ENCODE measurements at regions not wholly inside any gene's neighbourhood (a gene's known extent, or its start where the extent isn't known, plus 50 kb on each side); places are given as distances from the start of the nearest gene placed in this dataset.
"Not testable (repeated sequence)": the region's sequence is repeated elsewhere in the genome, so short reads cannot be mapped to it uniquely, and the experiment has no call there.

DNA sequence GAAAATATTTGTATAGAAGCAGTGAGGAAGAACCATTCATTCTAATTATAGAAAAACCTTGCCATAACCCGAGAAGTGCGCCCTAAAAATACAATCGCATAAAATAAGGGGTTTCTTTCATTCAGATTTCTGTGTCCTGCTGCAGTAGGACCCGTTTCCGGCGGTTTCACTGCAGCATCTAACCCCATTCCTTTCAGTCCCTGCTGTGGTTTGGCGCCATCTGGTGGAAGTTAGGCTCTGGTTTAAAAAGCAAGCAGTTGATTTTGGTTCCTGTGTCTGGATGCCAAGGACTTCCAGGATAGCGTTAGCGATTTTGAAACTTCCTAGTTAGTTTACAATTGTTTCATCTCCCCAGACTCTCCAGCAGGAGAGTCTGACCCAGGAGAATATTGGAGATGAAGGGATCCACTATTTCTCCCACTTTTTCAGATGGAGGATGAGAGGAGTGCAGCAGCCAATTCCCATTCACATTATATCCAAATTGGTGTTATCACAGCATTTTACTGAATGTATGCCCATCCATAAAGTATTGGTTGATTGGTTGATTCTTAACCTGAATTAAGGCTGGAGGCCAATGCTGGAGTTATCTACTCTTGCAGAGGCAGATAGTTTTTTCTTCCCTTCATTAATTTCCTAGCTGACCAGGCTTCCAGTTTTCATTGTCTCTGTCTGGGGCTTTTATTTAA, 128.8 kb upstream of the CACNA2D1 start:
- H3K4me3 ChIP-seq (replicated peaks; ENCODE audit: low read depth, low read length), result no peak overlapping the region
- no peak for DNase-seq (ENCODE audit: extremely low read depth, insufficient read length)
- TF ChIP-seq, protein P1, sequence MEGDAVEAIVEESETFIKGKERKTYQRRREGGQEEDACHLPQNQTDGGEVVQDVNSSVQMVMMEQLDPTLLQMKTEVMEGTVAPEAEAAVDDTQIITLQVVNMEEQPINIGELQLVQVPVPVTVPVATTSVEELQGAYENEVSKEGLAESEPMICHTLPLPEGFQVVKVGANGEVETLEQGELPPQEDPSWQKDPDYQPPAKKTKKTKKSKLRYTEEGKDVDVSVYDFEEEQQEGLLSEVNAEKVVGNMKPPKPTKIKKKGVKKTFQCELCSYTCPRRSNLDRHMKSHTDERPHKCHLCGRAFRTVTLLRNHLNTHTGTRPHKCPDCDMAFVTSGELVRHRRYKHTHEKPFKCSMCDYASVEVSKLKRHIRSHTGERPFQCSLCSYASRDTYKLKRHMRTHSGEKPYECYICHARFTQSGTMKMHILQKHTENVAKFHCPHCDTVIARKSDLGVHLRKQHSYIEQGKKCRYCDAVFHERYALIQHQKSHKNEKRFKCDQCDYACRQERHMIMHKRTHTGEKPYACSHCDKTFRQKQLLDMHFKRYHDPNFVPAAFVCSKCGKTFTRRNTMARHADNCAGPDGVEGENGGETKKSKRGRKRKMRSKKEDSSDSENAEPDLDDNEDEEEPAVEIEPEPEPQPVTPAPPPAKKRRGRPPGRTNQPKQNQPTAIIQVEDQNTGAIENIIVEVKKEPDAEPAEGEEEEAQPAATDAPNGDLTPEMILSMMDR (IDR thresholded peaks at IDR 0.05; ENCODE audit: insufficient read depth, low read length, poor library complexity, severe bottlenecking), result peak; percentile 90
- no peaks in the 10 kb centered on the region for H3K36me3 ChIP-seq (ENCODE audit: control insufficient read depth, insufficient read depth, low read length)
- no peaks in the 10 kb centered on the region for H3K27me3 ChIP-seq (replicated peaks; ENCODE audit: control insufficient read depth, insufficient read depth, low read length)

GRCh38 chr7:82571047-82571446, 127.5 kb upstream of the CACNA2D1 start:
- H3K36me3 ChIP-seq (ENCODE audit: control insufficient read depth, insufficient read depth, low read length); H3K4me3 ChIP-seq (replicated peaks; ENCODE audit: low read depth, low read length); H3K27me3 ChIP-seq (replicated peaks; ENCODE audit: control insufficient read depth, insufficient read depth, low read length); DNase-seq (ENCODE audit: extremely low read depth, insufficient read length): not testable (repeated sequence)

GRCh38 chr7:82567841-82568240, 124.3 kb upstream of the CACNA2D1 start:
- TF ChIP-seq, protein P1 (IDR thresholded peaks at IDR 0.05; ENCODE audit: insufficient read depth, low read length, poor library complexity, severe bottlenecking), result no peak
- H3K4me3 ChIP-seq (replicated peaks; ENCODE audit: low read depth, low read length), result no peak overlapping the region
- DNase-seq (ENCODE audit: extremely low read depth, insufficient read length), result no peak

DNA sequence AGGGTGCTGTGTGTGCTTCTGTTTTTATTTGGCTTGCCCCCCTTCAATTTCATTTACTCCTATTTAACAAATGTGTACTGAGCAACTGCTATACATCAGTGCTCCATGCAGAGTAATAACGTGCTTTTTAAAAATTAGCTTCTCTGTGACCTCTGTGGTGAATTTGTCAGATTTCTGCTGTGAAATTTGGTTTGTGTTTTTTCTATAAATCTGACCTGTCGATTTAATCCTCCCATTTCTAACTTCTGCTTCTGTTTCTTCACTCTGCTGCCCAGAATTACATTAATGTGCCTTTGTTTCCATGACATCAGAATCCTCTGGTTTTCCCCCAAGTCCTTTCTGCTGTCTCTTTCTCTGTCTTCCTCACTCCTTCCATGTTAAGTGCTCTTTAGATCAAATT, 123.8 kb upstream of the CACNA2D1 start:
- TF ChIP-seq, protein P1 (IDR thresholded peaks at IDR 0.05; ENCODE audit: insufficient read depth, low read length, poor library complexity, severe bottlenecking), result no peak
- Histone ChIP-seq H3K27me3 (replicated peaks; ENCODE audit: control insufficient read depth, insufficient read depth, low read length) (no peaks in the 10 kb centered on the region), H3K4me3 (replicated peaks; ENCODE audit: low read depth, low read length) (no peak overlapping the region), H3K36me3 (ENCODE audit: control insufficient read depth, insufficient read depth, low read length) (no peaks in the 10 kb centered on the region)
- DNase-seq (ENCODE audit: extremely low read depth, insufficient read length), result no peak

More at GRCh38 chr7:82567841-82568240, 124.3 kb upstream of the CACNA2D1 start:
- Histone ChIP-seq H3K27me3 (replicated peaks; ENCODE audit: control insufficient read depth, insufficient read depth, low read length) (no peaks in the 10 kb centered on the region), H3K36me3 (ENCODE audit: control insufficient read depth, insufficient read depth, low read length) (no peaks in the 10 kb centered on the region)

DNA sequence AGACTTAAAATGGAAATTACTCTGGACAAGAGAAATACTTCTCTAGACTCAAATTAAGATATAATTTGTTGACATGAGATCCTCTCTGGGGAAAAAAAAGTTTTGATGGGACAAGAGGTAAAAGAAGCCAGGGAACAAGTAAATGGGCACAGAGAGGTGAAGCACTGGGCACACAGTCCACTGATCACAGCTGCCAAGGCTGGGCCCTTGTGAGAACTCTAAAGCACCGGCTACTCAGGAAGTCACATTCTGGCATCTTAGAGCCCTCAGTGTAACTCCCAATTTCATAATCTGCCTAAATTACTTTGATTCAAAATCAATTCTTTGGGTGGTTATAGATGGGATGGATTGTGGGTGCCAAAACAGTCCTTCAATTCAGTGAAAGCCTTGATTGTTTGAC, 123.2 kb upstream of the CACNA2D1 start:
- Histone ChIP-seq H3K27me3 (replicated peaks; ENCODE audit: control insufficient read depth, insufficient read depth, low read length) (no peaks in the 10 kb centered on the region), H3K36me3 (ENCODE audit: control insufficient read depth, insufficient read depth, low read length) (no peaks in the 10 kb centered on the region), H3K4me3 (replicated peaks; ENCODE audit: low read depth, low read length) (no peak overlapping the region)
- no peak for DNase-seq (ENCODE audit: extremely low read depth, insufficient read length)
- TF ChIP-seq, protein P1 (IDR thresholded peaks at IDR 0.05; ENCODE audit: insufficient read depth, low read length, poor library complexity, severe bottlenecking), result no peak

DNA sequence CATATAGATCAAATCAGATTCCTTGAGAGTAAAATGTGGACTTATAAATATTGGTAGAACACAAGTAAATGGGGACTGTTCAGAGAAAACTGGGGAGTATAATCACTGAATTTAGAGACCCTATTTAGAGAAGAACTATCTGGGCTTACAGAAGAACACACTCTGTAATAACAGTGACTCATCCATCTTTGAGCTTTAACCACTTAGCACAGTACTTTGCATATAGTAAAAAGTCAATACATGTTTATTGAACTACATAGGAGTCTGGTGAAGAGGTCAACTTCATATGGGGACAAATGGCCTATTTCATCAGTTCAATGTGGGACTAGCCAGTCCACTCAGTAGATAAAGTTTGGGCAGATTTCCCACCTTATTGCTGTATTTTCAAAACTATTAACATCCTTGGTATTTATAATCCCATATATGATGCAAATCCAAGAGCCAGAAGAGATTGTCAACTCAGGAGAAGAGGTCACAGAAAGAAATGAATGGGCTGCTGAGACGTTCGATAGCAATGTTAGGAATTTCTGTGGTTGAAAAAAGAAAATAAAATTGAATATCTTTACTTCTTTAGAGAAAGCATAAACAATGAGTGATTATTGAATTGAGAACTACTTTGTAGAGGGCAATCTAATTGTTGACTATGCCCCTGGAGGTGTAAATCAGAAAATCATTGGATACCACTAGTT, 119.3 kb upstream of the CACNA2D1 start:
- Histone ChIP-seq H3K27me3 (replicated peaks; ENCODE audit: control insufficient read depth, insufficient read depth, low read length) (no peaks in the 10 kb centered on the region), H3K4me3 (replicated peaks; ENCODE audit: low read depth, low read length) (no peak overlapping the region), H3K36me3 (ENCODE audit: control insufficient read depth, insufficient read depth, low read length) (no peaks in the 10 kb centered on the region)
- no peak for DNase-seq (ENCODE audit: extremely low read depth, insufficient read length)
- TF ChIP-seq, protein P1 (IDR thresholded peaks at IDR 0.05; ENCODE audit: insufficient read depth, low read length, poor library complexity, severe bottlenecking), result no peak
